Karpas-422 (cell line): ENCODE measurements at regions not wholly inside any gene's neighbourhood (a gene's known extent, or its start where the extent isn't known, plus 50 kb on each side); places are given as distances from the start of the nearest gene placed in this dataset.
"Not testable (repeated sequence)": the region's sequence is repeated elsewhere in the genome, so short reads cannot be mapped to it uniquely, and the experiment has no call there.

ENCODE experiments used
- DNase-seq: peaks from one replicate; pipeline ENCODE4 v3.0.0-alpha.2; 2015
- H2AFZ ChIP-seq: fragments of 200-600 bp; sonication (generic); 2 replicates; pipeline ENCODE4 v1.6.1; 2014; ENCODE audit warnings: antibody characterized with exemption, low read length, mixed read lengths
- H3K27ac ChIP-seq: fragments of 200-600 bp; sonication (generic); 2 replicates; pipeline ENCODE4 v1.5.1; 2014; ENCODE audit warnings: mild to moderate bottlenecking, low read length, moderate library complexity
- H3K27me3 ChIP-seq: fragments of 200-600 bp; sonication (generic); 2 replicates; pipeline ENCODE4 v1.6.1; 2014; ENCODE audit warnings: low read length, mixed read lengths
- H3K36me3 ChIP-seq: fragments of 200-600 bp; sonication (generic); 2 replicates; pipeline ENCODE4 v1.6.1; 2014; ENCODE audit warnings: low read length, mixed read lengths; ENCODE audit not compliant: insufficient read depth
- H3K4me1 ChIP-seq: fragments of 200-600 bp; sonication (generic); 2 replicates; pipeline ENCODE4 v1.6.1; 2014; ENCODE audit warnings: mild to moderate bottlenecking, low read length, mixed read lengths
- H3K4me2 ChIP-seq: fragments of 200-600 bp; sonication (generic); 2 replicates; pipeline ENCODE4 v1.6.1; 2014; ENCODE audit warnings: low read length, low read depth, mild to moderate bottlenecking; ENCODE audit not compliant: poor library complexity, severe bottlenecking
- H3K4me3 ChIP-seq: fragments of 200-600 bp; sonication (generic); 2 replicates; pipeline ENCODE4 v1.5.1; 2014; ENCODE audit warnings: mild to moderate bottlenecking, antibody characterized with exemption, low read length, mixed read lengths
- H3K79me2 ChIP-seq: fragments of 200-600 bp; sonication (generic); 2 replicates; pipeline ENCODE4 v1.6.1; 2014; ENCODE audit warnings: mild to moderate bottlenecking, low read length, mixed read lengths
- H3K9ac ChIP-seq: fragments of 200-600 bp; sonication (generic); 2 replicates; pipeline ENCODE4 v1.6.0; 2014; ENCODE audit warnings: low read length
- H3K9me2 ChIP-seq: fragments of 200-600 bp; sonication (generic), shearing (Covaris generic); replicated peaks from 2 replicates; pipeline ENCODE4 v1.6.0; 2014; ENCODE audit warnings: mild to moderate bottlenecking, low read length, moderate library complexity; ENCODE audit not compliant: insufficient read depth
- H3K9me3 ChIP-seq: fragments of 300-700, 200-600 bp; sonication (generic); 2 replicates; pipeline ENCODE4 v1.6.1; 2014; ENCODE audit warnings: low read length, mixed read lengths
- H4K20me1 ChIP-seq: fragments of 200-600 bp; sonication (generic); 2 replicates; pipeline ENCODE4 v1.6.1; 2014; ENCODE audit warnings: mild to moderate bottlenecking, antibody characterized with exemption, low read length, low read depth; ENCODE audit not compliant: insufficient read depth

DNA sequence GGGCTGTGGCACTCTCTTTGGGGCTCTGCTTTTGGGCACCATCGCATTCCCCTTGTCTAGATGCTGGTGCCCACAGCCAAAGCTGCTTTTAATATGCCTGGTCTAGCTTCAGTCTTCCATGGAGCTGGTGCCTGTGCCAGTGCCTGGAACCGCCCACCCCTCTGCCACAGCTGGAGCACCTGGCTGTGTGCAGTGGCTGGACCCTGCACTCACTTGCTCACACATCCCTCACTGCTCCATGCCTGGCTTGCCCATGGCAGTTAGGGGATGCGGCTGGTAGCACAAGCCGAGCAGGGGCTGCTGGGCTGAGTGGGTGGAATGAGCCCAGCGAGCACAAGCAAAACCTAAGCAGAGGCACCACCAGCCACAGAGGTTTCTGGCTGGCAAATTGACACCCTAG, 1145.9 kb upstream of the LRRTM3 start:
- H3K27me3 ChIP-seq, result no peaks in the 10 kb centered on the region
- no peaks in the 10 kb centered on the region for H4K20me1 ChIP-seq
- no peak for DNase-seq
- no peaks in the 10 kb centered on the region for H3K79me2 ChIP-seq
- H3K4me1 ChIP-seq, result peaks cover 38% of the 10 kb centered on the region
- H3K9me3 ChIP-seq, result no peaks in the 10 kb centered on the region
- H3K36me3 ChIP-seq, result no peaks in the 10 kb centered on the region
- no peak overlapping the region for H3K4me2 ChIP-seq
- no peak overlapping the region for H3K9ac ChIP-seq
- peak overlapping the region; percentile 27; the same call in 1 of the 2 replicates for H2AFZ ChIP-seq
- H3K27ac ChIP-seq, result no peak overlapping the region
- H3K9me2 ChIP-seq, result no peaks in the 10 kb centered on the region
- no peak overlapping the region for H3K4me3 ChIP-seq

DNA sequence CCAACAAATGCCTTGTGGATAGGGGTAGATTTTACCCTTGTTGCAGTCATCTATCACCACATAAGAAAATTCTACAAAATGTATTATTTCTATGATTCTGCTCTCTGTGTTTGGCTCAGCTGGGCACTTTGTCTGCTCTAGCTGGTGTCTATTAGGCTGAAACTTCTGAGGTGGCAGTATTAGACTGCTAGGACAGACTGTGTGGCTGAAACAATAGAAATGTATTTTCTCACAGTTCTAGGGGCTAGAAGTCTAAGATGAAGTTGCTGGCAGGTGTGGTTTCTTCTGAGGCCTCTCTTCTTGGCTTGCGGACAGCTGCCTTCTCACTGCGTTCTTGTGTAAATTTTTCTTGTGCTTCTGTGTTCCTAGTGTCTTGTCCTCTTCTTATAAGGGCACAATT, 1139.6 kb upstream of the LRRTM3 start:
- Histone ChIP-seq H3K79me2 (no peaks in the 10 kb centered on the region), H3K9ac (no peak overlapping the region), H3K4me2 (no peak overlapping the region), H3K27me3 (no peaks in the 10 kb centered on the region), H3K4me3 (no peak overlapping the region), H4K20me1 (no peaks in the 10 kb centered on the region), H3K9me2 (no peaks in the 10 kb centered on the region), H3K36me3 (no peaks in the 10 kb centered on the region), H2AFZ (no peak overlapping the region), H3K9me3 (no peaks in the 10 kb centered on the region), H3K4me1 (peaks cover 35% of the 10 kb centered on the region), H3K27ac (no peak overlapping the region)
- no peak for DNase-seq

DNA sequence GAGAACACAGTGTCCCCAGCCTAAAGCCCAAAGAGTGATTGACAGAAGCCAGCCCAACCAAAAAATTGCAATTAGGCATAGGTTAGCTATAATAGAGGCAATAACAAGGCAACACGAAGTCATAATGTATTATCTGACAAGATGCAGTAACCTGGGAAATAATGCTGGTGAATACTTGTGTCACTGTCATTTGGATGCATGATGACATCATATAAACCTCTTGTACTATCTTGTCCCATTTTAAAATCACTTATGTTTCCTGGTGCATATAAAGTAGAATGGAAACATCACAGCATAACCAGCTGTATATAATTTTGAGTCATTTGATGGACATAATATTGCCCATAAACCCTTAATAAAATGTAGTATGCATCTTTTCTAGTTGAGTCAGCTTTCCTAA, 1138.3 kb upstream of the LRRTM3 start:
- H3K4me2 ChIP-seq, result no peak overlapping the region
- no peaks in the 10 kb centered on the region for H3K36me3 ChIP-seq
- H3K27me3 ChIP-seq, result no peaks in the 10 kb centered on the region
- no peak for DNase-seq
- H3K9ac ChIP-seq, result no peak overlapping the region
- no peak overlapping the region for H3K27ac ChIP-seq
- no peak overlapping the region for H3K4me3 ChIP-seq
- H3K9me2 ChIP-seq, result no peaks in the 10 kb centered on the region
- no peak overlapping the region for H2AFZ ChIP-seq
- no peaks in the 10 kb centered on the region for H4K20me1 ChIP-seq
- H3K9me3 ChIP-seq, result no peaks in the 10 kb centered on the region
- H3K4me1 ChIP-seq, result peaks cover 26% of the 10 kb centered on the region
- no peaks in the 10 kb centered on the region for H3K79me2 ChIP-seq

DNA sequence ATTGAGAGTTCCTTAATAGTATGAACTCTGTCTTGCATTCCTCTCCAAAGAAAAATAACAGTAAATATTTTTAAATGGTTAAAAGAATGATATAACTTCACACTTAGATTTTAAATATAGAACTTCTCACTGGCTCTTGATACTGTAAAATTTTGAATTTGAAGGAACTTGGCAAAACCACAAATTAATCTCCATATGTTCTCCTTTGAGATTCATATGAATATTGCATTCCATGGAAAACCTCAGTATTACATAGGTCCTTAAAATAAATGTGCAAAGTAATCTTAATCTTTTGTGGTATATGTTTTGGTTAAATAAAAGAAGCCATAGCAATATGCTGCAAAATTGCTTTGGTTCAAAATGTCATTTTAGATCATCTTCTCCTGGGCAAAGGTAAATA, 1137.6 kb upstream of the LRRTM3 start:
- no peak for DNase-seq
- Histone ChIP-seq H3K9me2 (no peaks in the 10 kb centered on the region), H4K20me1 (no peaks in the 10 kb centered on the region)

DNA sequence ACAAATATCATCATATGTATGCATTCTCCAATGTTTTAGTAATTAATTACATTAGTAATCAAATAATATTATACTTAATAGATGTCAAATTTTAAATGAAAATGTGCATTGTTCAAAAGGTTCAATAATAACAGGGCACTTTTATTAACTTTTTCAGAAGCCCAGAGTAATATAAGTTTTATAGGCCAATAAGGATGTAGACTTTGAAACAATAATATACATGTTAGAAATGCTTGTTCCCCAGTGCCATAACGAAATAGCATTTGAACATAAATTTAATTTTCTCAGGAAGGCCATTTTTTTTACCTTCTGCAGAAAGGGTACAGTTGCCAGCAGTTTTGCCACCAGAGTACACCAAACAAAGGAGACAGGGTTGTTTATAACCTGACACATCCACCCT, 1133.9 kb upstream of the LRRTM3 start:
- no peaks in the 10 kb centered on the region for H3K27me3 ChIP-seq
- H3K4me3 ChIP-seq, result no peak overlapping the region
- no peak overlapping the region for H2AFZ ChIP-seq
- H4K20me1 ChIP-seq, result no peaks in the 10 kb centered on the region
- no peak overlapping the region for H3K27ac ChIP-seq
- no peak for DNase-seq
- H3K4me2 ChIP-seq, result no peak overlapping the region
- no peaks in the 10 kb centered on the region for H3K79me2 ChIP-seq
- H3K9me2 ChIP-seq, result no peaks in the 10 kb centered on the region
- H3K9ac ChIP-seq, result no peak overlapping the region
- no peaks in the 10 kb centered on the region for H3K9me3 ChIP-seq
- peaks cover 25% of the 10 kb centered on the region for H3K4me1 ChIP-seq
- H3K36me3 ChIP-seq, result no peaks in the 10 kb centered on the region; the same call in 1 of the 2 replicates

More for the DNA sequence above, 1137.6 kb upstream of the LRRTM3 start:
- Histone ChIP-seq H3K4me2 (no peak overlapping the region), H3K4me3 (no peak overlapping the region), H3K4me1 (peaks cover 30% of the 10 kb centered on the region), H3K79me2 (no peaks in the 10 kb centered on the region), H3K9me3 (no peaks in the 10 kb centered on the region), H3K27ac (no peak overlapping the region), H3K27me3 (no peaks in the 10 kb centered on the region), H3K9ac (no peak overlapping the region), H3K36me3 (no peaks in the 10 kb centered on the region), H2AFZ (no peak overlapping the region)

DNA sequence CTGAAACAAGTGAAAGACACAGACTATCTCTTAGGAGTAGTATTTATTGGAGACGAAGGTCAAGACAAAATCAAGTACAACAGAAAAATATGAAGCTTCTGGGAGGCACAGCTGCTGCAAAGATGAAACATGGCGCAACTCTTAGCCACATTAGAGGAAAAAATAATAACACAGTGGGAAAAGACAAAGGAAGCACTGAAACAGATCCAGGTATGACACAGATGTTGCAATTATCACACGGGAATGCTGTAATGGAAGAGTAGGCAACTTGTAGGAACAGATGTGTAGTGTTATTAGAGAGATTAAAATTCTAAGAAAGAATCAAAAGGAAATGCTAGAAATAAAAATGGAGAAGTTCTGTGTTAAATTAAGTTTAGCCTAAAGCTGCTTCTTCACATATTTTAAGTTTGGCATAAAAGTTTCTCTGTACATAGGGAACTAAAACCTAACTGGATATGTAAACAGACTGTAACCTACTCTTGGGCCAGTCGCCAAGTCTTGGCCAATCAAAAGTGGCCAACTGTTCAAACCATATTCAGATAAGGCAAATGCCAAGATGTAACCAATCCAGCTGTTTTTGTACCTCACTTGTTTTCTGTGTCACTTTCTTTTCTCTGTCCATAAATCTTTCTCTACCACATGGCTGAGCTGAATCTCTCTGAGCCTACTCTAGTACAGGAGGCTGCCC, 1132.0 kb upstream of the LRRTM3 start:
- H2AFZ ChIP-seq, result 0 out of 2 replicates have a peak overlapping the region, but pooled peaks have one; percentile 13
- no peak overlapping the region for H3K9ac ChIP-seq

DNA sequence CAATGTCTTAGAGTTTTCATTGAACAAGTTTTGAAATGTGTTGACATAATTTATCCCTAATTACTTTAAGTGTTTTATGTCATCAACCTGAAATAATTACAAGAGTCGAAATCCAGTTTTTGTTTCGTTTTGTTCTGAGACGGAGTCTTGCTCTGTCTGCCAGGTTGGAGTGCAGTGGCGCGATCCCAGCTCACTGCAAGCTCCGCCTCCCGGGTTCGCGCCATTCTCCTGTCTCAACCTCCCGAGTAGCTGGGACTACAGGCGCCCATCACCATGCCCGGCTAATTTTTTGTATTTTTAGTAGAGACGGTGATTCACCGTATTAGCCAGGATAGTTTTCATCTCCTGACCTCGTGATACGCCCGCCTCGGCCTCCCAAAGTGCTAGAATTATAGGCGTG, 1131.0 kb upstream of the LRRTM3 start:
- peaks cover 30% of the 10 kb centered on the region for H3K4me1 ChIP-seq
- H3K9me2 ChIP-seq, H2AFZ ChIP-seq, H3K27ac ChIP-seq, H4K20me1 ChIP-seq, H3K79me2 ChIP-seq, H3K27me3 ChIP-seq, H3K4me3 ChIP-seq, H3K4me2 ChIP-seq, H3K36me3 ChIP-seq, H3K9ac ChIP-seq, H3K9me3 ChIP-seq, DNase-seq: not testable (repeated sequence)

More for the DNA sequence above, 1132.0 kb upstream of the LRRTM3 start:
- no peaks in the 10 kb centered on the region for H3K9me2 ChIP-seq
- no peak overlapping the region for H3K27ac ChIP-seq
- H3K9me3 ChIP-seq, result no peaks in the 10 kb centered on the region
- H3K4me2 ChIP-seq, result no peak overlapping the region
- no peaks in the 10 kb centered on the region; the same call in 1 of the 2 replicates for H3K36me3 ChIP-seq
- peaks cover 30% of the 10 kb centered on the region for H3K4me1 ChIP-seq
- no peaks in the 10 kb centered on the region for H4K20me1 ChIP-seq
- H3K27me3 ChIP-seq, result no peaks in the 10 kb centered on the region
- H3K4me3 ChIP-seq, result no peak overlapping the region
- H3K79me2 ChIP-seq, result no peaks in the 10 kb centered on the region
- DNase-seq, result no peak

DNA sequence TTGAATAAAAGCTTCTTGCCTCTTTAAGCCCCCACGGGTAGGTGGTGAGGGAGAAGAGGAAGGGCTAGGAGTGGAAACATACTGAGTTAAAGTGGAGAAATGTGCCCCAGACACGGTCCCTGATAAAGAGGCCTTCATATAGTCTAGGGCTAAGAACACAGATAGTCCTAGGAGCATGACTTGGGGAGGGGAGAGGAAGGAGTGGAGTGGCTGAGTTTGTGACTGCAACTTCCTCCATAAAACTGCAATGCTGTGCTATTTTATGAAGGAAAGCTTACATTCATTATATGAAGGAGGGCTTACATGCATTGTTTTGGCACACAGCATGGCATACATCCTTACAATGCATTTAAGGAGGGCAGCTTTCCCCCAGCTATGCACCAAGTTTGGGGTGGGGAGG, 1129.4 kb upstream of the LRRTM3 start:
- H2AFZ ChIP-seq, result peak overlapping the region; percentile 39
- H3K79me2 ChIP-seq, result no peaks in the 10 kb centered on the region
- no peak overlapping the region for H3K4me3 ChIP-seq
- H4K20me1 ChIP-seq, result no peaks in the 10 kb centered on the region
- no peak overlapping the region for H3K9ac ChIP-seq
- H3K9me2 ChIP-seq, result no peaks in the 10 kb centered on the region
- H3K27ac ChIP-seq, result no peak overlapping the region
- H3K36me3 ChIP-seq, result no peaks in the 10 kb centered on the region; the same call in 1 of the 2 replicates
- DNase-seq, result no peak
- H3K9me3 ChIP-seq, result no peaks in the 10 kb centered on the region
- no peaks in the 10 kb centered on the region for H3K27me3 ChIP-seq
- H3K4me2 ChIP-seq, result no peak overlapping the region
- H3K4me1 ChIP-seq, result peaks cover 46% of the 10 kb centered on the region
